Endodermal cell (in vitro differentiated cells): ENCODE measurements at regions not wholly inside any gene's neighbourhood (a gene's known extent, or its start where the extent isn't known, plus 50 kb on each side); places are given as distances from the start of the nearest gene placed in this dataset.

Experiments
- DNase-seq: peaks from one replicate; pipeline ENCODE4 v3.0.0-alpha.2; 2017
- H3K27ac ChIP-seq: 2 replicates; pipeline ENCODE4 v1.5.1; 2013; ENCODE audit warnings: mild to moderate bottlenecking, low read depth, low read length, moderate library complexity
- H3K27me3 ChIP-seq: 2 replicates; pipeline ENCODE4 v1.6.1; 2013; ENCODE audit warnings: mild to moderate bottlenecking, low read length, moderate library complexity; ENCODE audit not compliant: insufficient read depth, control insufficient read depth, poor library complexity, severe bottlenecking
- H3K36me3 ChIP-seq: 2 replicates; pipeline ENCODE4 v1.7.0; 2013; ENCODE audit warnings: mild to moderate bottlenecking, low read length, moderate library complexity; ENCODE audit not compliant: control insufficient read depth, insufficient read depth
- H3K4me1 ChIP-seq: one replicate; pipeline ENCODE4 v1.7.0; 2013; ENCODE audit warnings: low read length; ENCODE audit not compliant: control insufficient read depth, insufficient read depth
- H3K4me3 ChIP-seq: 2 replicates; pipeline ENCODE4 v1.5.1; 2013; ENCODE audit warnings: mild to moderate bottlenecking, low read length, moderate library complexity
- H3K9ac ChIP-seq: 2 replicates; pipeline ENCODE4 v1.6.1; 2013; ENCODE audit warnings: mild to moderate bottlenecking, low read length, moderate library complexity; ENCODE audit not compliant: poor library complexity, severe bottlenecking; ENCODE audit errors: extremely low read depth
- H3K9me3 ChIP-seq: 2 replicates; pipeline ENCODE4 v1.6.1; 2013; ENCODE audit warnings: mild to moderate bottlenecking, low read length, moderate library complexity; ENCODE audit not compliant: control insufficient read depth
- H3K27ac Mint-ChIP-seq: 2 replicates; pipeline ENCODE4 v1.8.0; 2020; ENCODE audit warnings: mixed read lengths
- H3K27me3 Mint-ChIP-seq: 2 replicates; pipeline ENCODE4 v1.8.0; 2021; ENCODE audit warnings: mild to moderate bottlenecking, mixed read lengths; ENCODE audit not compliant: insufficient read depth
- H3K36me3 Mint-ChIP-seq: 2 replicates; pipeline ENCODE4 v1.8.0; 2020; ENCODE audit warnings: low read depth, mixed read lengths
- H3K4me1 Mint-ChIP-seq: 2 replicates; pipeline ENCODE4 v1.8.0; 2020; ENCODE audit warnings: mixed read lengths
- H3K4me3 Mint-ChIP-seq: 2 replicates; pipeline ENCODE4 v1.8.0; 2020; ENCODE audit warnings: mild to moderate bottlenecking, moderate library complexity, mixed read lengths
- H3K9me3 Mint-ChIP-seq: 2 replicates; pipeline ENCODE4 v1.8.0; 2020; ENCODE audit warnings: mild to moderate bottlenecking, mixed read lengths
- TF ChIP-seq, protein P1 (sequence below): fragments of 200-600 bp; sonication (generic); conservative IDR thresholded peaks from 2 replicates; pipeline ENCODE4 v1.5.0; 2021; ENCODE audit warnings: antibody characterized with exemption, mild to moderate bottlenecking

DNA sequence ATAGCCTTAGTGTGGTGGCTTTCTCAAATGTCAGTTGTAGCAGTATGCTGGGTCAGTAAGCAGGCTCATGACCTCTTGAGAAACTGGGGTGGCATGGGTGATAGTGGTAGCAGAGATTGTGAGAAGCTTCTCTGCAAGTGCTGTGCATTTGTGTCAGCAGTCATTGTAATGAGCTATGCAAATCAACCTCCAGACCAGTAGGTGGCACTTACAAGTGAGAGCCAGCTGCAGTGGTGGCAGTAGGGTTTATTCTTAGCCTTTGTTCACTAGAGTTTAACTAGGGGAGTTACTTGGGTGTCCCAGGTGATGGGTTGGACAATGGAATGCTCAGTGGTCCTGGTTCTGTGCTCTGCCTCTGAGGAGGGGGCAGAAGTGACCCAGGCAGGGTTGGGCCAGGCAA, 818.7 kb downstream of the PCDH7 start:
- no peak overlapping the region for H3K27ac ChIP-seq
- H3K27ac Mint-ChIP-seq = no peak overlapping the region
- H3K4me3 ChIP-seq = no peak overlapping the region
- no peaks in the 10 kb centered on the region for H3K4me1 ChIP-seq
- no peaks in the 10 kb centered on the region for H3K4me1 Mint-ChIP-seq
- H3K36me3 ChIP-seq = no peaks in the 10 kb centered on the region
- no peaks in the 10 kb centered on the region for H3K27me3 Mint-ChIP-seq
- H3K9me3 ChIP-seq = no peaks in the 10 kb centered on the region
- no peaks in the 10 kb centered on the region for H3K9me3 Mint-ChIP-seq
- peak; percentile 47 for DNase-seq
- no peaks in the 10 kb centered on the region for H3K27me3 ChIP-seq
- H3K9ac ChIP-seq = no peak overlapping the region
- H3K4me3 Mint-ChIP-seq = no peak overlapping the region
- TF ChIP-seq, protein P1, sequence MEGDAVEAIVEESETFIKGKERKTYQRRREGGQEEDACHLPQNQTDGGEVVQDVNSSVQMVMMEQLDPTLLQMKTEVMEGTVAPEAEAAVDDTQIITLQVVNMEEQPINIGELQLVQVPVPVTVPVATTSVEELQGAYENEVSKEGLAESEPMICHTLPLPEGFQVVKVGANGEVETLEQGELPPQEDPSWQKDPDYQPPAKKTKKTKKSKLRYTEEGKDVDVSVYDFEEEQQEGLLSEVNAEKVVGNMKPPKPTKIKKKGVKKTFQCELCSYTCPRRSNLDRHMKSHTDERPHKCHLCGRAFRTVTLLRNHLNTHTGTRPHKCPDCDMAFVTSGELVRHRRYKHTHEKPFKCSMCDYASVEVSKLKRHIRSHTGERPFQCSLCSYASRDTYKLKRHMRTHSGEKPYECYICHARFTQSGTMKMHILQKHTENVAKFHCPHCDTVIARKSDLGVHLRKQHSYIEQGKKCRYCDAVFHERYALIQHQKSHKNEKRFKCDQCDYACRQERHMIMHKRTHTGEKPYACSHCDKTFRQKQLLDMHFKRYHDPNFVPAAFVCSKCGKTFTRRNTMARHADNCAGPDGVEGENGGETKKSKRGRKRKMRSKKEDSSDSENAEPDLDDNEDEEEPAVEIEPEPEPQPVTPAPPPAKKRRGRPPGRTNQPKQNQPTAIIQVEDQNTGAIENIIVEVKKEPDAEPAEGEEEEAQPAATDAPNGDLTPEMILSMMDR = peak; percentile 40
- H3K36me3 Mint-ChIP-seq = no peaks in the 10 kb centered on the region

DNA sequence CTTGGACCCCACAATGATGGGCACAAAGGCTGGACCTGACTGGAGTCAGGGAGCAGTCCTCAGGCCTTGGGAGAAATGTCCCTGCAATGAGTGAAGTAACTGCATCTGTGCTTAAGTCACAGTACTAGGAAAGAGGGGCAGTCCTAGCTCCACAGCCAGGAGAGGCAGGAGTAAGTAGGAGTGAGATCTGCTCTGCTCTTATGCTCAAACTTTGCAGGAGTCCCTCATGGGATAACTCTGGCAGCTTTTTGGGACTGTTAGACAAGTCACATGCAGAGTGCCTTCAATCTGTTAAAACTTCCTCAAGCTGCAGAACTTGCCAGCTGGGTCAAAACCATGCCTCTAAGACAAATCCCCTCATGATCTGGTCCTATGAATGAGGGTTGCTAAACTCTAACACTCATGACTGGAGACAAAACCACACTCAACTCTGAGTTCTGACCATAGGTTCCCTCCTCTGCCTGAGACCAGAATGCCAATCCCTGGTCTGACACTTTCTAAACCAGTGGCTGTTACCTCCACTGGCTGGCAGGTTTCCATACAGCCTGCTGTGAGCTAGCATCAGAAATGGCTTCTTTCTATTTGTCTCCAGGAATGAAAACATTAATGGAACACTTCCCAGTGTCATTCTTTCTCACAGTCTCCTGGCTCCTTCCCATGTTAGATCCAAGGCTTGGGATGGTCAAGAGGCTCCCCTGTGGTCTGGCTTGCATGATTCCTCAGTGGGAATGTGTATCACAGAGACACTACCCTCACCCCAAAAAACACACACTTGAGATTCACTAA, 819.3 kb downstream of the PCDH7 start:
- H3K27ac ChIP-seq = no peak overlapping the region
- H3K36me3 ChIP-seq = no peaks in the 10 kb centered on the region
- no peaks in the 10 kb centered on the region for H3K27me3 ChIP-seq
- no peak overlapping the region for H3K27ac Mint-ChIP-seq
- DNase-seq = no peak
- no peaks in the 10 kb centered on the region for H3K4me1 Mint-ChIP-seq
- H3K9me3 ChIP-seq = no peaks in the 10 kb centered on the region
- TF ChIP-seq, protein P1 = no peak
- H3K4me3 Mint-ChIP-seq = no peak overlapping the region
- no peaks in the 10 kb centered on the region for H3K9me3 Mint-ChIP-seq
- no peaks in the 10 kb centered on the region for H3K27me3 Mint-ChIP-seq
- H3K36me3 Mint-ChIP-seq = no peaks in the 10 kb centered on the region
- H3K4me3 ChIP-seq = no peak overlapping the region
- H3K9ac ChIP-seq = no peak overlapping the region
- no peaks in the 10 kb centered on the region for H3K4me1 ChIP-seq

DNA sequence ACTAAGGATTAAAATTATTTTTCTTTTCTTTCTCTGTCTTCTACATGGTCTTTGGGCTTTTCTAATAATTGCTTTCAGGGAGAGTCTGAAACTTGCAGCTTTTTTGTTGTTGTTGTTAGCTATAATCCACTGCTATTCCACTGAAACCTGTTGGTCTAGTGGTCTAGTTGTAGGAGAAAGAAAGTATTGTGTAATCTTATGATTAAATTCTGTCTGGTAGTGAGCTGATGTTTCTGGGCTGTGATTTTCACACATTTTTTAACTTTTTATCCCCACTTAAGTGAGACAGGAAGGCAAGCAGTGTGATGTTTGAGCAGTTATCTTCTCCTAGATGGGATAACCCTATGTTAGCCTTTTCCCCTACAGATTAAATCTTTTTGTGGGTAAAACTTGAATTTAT, 825.2 kb downstream of the PCDH7 start:
- Mint-ChIP-seq H3K4me1 (peaks cover 4% of the 10 kb centered on the region), H3K27ac (no peak overlapping the region), H3K9me3 (no peaks in the 10 kb centered on the region), H3K27me3 (no peaks in the 10 kb centered on the region), H3K36me3 (no peaks in the 10 kb centered on the region), H3K4me3 (no peak overlapping the region)
- TF ChIP-seq, protein P1 = no peak
- DNase-seq = no peak
- Histone ChIP-seq H3K9me3 (no peaks in the 10 kb centered on the region), H3K9ac (no peak overlapping the region), H3K36me3 (no peaks in the 10 kb centered on the region), H3K4me3 (no peak overlapping the region), H3K4me1 (no peaks in the 10 kb centered on the region), H3K27ac (no peak overlapping the region), H3K27me3 (no peaks in the 10 kb centered on the region)
